Stimulated activated CD8-positive, alpha-beta memory T cell treated with anti-CD3 and anti-CD28 coated beads, Interleukin-2, amount 100 ng/mL, for 48 hours (primary cell): ENCODE measurements at regions not wholly inside any gene's neighbourhood (a gene's known extent, or its start where the extent isn't known, plus 50 kb on each side); places are given as distances from the start of the nearest gene placed in this dataset.

ENCODE experiments used
- DNase-seq, 2 donors: peaks; one replicate each; pipeline ENCODE4 v3.0.0-alpha.2; 2020; ENCODE audit warnings: low read depth in 2 of 2

GRCh38 chr13:104086210-104086609 lies 1020.0 kb upstream of the SLC10A2 start:
- DNase-seq = no peak

- no peak for DNase-seq
Observed at GRCh38 chr13:104085611-104086010, 1019.4 kb upstream of the SLC10A2 start.

- DNase-seq = no peak
Observed at GRCh38 chr13:104074326-104074725, 1008.1 kb upstream of the SLC10A2 start.

GRCh38 chr13:104071806-104072205 lies 1005.6 kb upstream of the SLC10A2 start:
- DNase-seq = no peak

GRCh38 chr13:104065328-104065727 lies 999.1 kb upstream of the SLC10A2 start:
- no peak for DNase-seq

- no peak for DNase-seq
Observed at GRCh38 chr13:104057861-104058260, 991.6 kb upstream of the SLC10A2 start.

- DNase-seq = no peak
Observed at GRCh38 chr13:104045907-104046306, 979.7 kb upstream of the SLC10A2 start.

- DNase-seq = no peak
Observed at GRCh38 chr13:104043184-104043583, 977.0 kb upstream of the SLC10A2 start.

GRCh38 chr13:104034891-104035290 lies 968.7 kb upstream of the SLC10A2 start:
- DNase-seq = no peak

- DNase-seq = no peak
Observed at GRCh38 chr13:104025303-104025702, 959.1 kb upstream of the SLC10A2 start.

- DNase-seq = no peak
Observed at GRCh38 chr13:104024416-104025170, 958.4 kb upstream of the SLC10A2 start.

GRCh38 chr13:104021806-104022397 lies 955.7 kb upstream of the SLC10A2 start:
- DNase-seq = no peak

GRCh38 chr13:104017317-104017716 lies 951.1 kb upstream of the SLC10A2 start:
- DNase-seq = no peak

GRCh38 chr13:104015646-104016396 lies 949.6 kb upstream of the SLC10A2 start:
- DNase-seq = no peak

GRCh38 chr13:104014803-104015645 lies 948.8 kb upstream of the SLC10A2 start:
- DNase-seq = no peak

- DNase-seq = no peak
Observed at GRCh38 chr13:104011505-104012241, 945.5 kb upstream of the SLC10A2 start.

- no peak for DNase-seq
Observed at GRCh38 chr13:104008541-104009435, 942.6 kb upstream of the SLC10A2 start.

GRCh38 chr13:104008075-104008474 lies 941.9 kb upstream of the SLC10A2 start:
- no peak for DNase-seq

- DNase-seq = no peak
Observed at GRCh38 chr13:104006625-104007075, 940.4 kb upstream of the SLC10A2 start.

- DNase-seq = no peak
Observed at GRCh38 chr13:104004572-104004971, 938.4 kb upstream of the SLC10A2 start.
